Retinal pigment epithelial cell (primary cell): ENCODE measurements at regions not wholly inside any gene's neighbourhood (a gene's known extent, or its start where the extent isn't known, plus 50 kb on each side); places are given as distances from the start of the nearest gene placed in this dataset.

ENCODE experiments used
- DNase-seq: peaks from one replicate; pipeline ENCODE4 v3.0.0-alpha.2; 2010; ENCODE audit warnings: low read depth
- H3K4me3 ChIP-seq: 2 replicates; pipeline ENCODE4 v1.5.1; 2011; ENCODE audit warnings: mild to moderate bottlenecking, low read length, control low read depth, moderate library complexity
- TF ChIP-seq, protein P1 (sequence below): conservative IDR thresholded peaks from 2 replicates; pipeline ENCODE4 v1.5.1; 2011; ENCODE audit warnings: low read depth, low read length, control low read depth, inconsistent platforms

GRCh38 chr5:61272688-61273087, 59.4 kb upstream of the ZSWIM6 start:
- H3K4me3 ChIP-seq: no peak overlapping the region
- TF ChIP-seq, protein P1, sequence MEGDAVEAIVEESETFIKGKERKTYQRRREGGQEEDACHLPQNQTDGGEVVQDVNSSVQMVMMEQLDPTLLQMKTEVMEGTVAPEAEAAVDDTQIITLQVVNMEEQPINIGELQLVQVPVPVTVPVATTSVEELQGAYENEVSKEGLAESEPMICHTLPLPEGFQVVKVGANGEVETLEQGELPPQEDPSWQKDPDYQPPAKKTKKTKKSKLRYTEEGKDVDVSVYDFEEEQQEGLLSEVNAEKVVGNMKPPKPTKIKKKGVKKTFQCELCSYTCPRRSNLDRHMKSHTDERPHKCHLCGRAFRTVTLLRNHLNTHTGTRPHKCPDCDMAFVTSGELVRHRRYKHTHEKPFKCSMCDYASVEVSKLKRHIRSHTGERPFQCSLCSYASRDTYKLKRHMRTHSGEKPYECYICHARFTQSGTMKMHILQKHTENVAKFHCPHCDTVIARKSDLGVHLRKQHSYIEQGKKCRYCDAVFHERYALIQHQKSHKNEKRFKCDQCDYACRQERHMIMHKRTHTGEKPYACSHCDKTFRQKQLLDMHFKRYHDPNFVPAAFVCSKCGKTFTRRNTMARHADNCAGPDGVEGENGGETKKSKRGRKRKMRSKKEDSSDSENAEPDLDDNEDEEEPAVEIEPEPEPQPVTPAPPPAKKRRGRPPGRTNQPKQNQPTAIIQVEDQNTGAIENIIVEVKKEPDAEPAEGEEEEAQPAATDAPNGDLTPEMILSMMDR: no peak
- no peak for DNase-seq

DNA sequence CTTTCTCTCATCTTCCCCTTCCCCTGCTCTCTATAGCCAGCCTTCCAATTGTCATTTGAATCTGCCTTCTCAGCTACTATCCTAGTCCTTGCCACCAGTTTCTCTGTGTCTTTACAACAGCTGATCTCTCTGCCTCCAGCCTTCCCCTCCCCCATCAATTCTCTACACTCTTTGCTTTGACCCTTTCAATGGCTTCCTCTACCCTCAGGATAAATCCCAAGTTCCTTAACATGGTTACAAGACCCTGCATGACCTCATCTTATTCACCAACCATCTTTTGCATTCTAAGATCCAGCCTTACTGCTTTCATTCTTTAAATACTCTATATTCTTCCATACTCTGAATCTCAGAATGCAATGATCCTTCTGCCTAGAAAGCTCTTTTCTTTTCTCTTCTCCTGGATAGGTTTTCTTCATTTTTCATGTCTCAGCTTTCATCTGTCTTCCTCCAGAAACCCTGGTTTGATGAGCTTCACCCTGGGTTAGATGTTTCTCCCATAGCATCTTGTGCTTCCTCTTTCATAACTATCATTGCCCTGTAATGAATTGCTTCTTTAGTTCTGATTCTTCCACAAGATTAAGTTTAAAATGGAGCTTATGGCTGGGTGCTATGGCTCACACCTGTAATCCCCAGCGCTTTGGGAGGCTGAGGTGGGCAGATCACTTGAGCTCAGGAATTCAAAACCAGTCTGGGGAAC, 58.6 kb upstream of the ZSWIM6 start:
- TF ChIP-seq, protein P1: no peak
- no peak overlapping the region for H3K4me3 ChIP-seq
- DNase-seq: no peak

- TF ChIP-seq, protein P1: no peak
- no peak overlapping the region for H3K4me3 ChIP-seq
- no peak for DNase-seq
Measured at GRCh38 chr5:61274511-61274911, 57.5 kb upstream of the ZSWIM6 start.

GRCh38 chr5:61275841-61276240, 56.2 kb upstream of the ZSWIM6 start:
- TF ChIP-seq, protein P1: no peak
- H3K4me3 ChIP-seq: no peak overlapping the region
- no peak for DNase-seq

GRCh38 chr5:61277190-61277589, 54.9 kb upstream of the ZSWIM6 start:
- H3K4me3 ChIP-seq: no peak overlapping the region
- DNase-seq: no peak
- TF ChIP-seq, protein P1: peak; percentile 41

GRCh38 chr5:61277781-61278180, 54.3 kb upstream of the ZSWIM6 start:
- H3K4me3 ChIP-seq: no peak overlapping the region
- TF ChIP-seq, protein P1: no peak
- DNase-seq: no peak

- H3K4me3 ChIP-seq: no peak overlapping the region
- no peak for DNase-seq
- TF ChIP-seq, protein P1: no peak
Measured at GRCh38 chr5:61279725-61280124, 52.3 kb upstream of the ZSWIM6 start.
